ENCODE measurements at regions not wholly inside any gene's neighbourhood (a gene's known extent, or its start where the extent isn't known, plus 50 kb on each side); places are given as distances from the start of the nearest gene placed in this dataset.

- TF ChIP-seq POLR2A (IDR thresholded peaks at IDR 0.05) (no peak), CTCF (IDR thresholded peaks at IDR 0.05) (no peak)
Observed at GRCh38 chr1:55931081-55931940, 648.1 kb downstream of the PLPP3 start.

All from testis (tissue), 2 donors.